NCI-H1694 treated with DMSO at 0.1 percent for 48 hours (cell line): ENCODE measurements at regions not wholly inside any gene's neighbourhood (a gene's known extent, or its start where the extent isn't known, plus 50 kb on each side); places are given as distances from the start of the nearest gene placed in this dataset.
"Not testable (repeated sequence)": the region's sequence is repeated elsewhere in the genome, so short reads cannot be mapped to it uniquely, and the experiment has no call there.

ENCODE experiments used
- DNase-seq: peaks from one replicate; lab custom pipeline; 2025; lab: John Stamatoyannopoulos, UW

DNA sequence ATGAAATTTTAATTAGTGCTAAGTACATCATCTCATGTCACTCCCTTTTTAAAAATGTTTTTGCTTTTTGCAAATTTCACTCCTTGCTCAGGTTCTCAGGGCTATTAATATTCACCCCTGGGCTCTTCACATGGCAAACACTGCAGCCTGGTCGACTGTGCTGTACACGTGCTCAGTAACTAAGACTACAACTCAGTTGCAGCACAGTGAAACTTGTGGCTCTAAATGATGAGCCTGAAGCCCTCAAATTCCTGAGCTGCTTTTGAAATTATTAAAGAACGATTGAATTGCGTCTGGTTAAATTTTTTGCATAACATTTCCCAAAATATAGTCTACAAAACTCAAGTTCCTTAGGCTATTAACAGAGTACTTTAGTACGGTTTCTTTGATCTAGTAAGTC lies 159.3 kb upstream of the C2CD4B start:
- DNase-seq, result no peak

DNA sequence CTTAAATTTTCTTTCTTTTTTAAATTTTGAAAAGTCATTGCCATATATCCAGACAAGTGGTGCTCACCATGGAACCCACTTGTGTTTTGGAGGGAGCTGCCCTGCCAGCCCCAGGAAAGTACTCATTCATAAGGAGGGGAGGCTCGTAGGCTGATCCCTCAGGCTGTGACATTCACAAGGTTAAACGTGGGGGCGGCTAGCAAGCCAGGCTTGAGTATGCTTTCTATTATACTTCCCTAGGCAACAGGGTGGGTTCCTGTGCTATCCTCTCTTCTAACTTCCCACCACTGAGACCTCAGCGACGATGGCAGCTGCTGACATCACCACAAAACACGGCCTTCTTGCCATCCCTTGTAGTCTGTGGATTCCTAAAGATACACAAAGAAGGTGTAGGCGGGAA lies 160.5 kb upstream of the C2CD4B start:
- no peak for DNase-seq

- no peak for DNase-seq
These were observed 161.5 kb upstream of the C2CD4B start for GRCh38 chr15:62326460-62327011.

GRCh38 chr15:62327406-62327805 lies 162.3 kb upstream of the C2CD4B start:
- no peak for DNase-seq

- DNase-seq, result not testable (repeated sequence)
These were observed 167.4 kb upstream of the C2CD4B start for GRCh38 chr15:62332472-62332871.

GRCh38 chr15:62334536-62334935 lies 169.5 kb upstream of the C2CD4B start:
- DNase-seq, result no peak

DNA sequence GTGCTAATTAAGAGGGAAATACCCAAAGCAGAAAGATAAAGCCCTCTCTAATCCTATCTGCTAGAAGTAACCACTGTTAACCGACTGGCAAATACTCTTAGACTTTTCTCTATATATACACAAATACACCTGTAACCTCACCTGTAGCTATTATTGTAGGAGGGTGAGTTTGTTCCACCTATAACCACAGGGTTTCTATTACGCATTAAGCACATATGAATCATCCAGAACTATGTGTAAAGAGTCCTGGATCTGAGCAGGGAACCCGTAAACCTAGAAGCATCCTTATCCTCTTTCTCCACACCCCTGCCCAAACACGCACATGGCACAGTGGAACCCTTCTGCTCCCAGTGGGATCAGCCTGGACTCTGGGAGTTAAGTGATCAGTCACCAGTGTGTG lies 172.8 kb upstream of the C2CD4B start:
- no peak for DNase-seq

DNA sequence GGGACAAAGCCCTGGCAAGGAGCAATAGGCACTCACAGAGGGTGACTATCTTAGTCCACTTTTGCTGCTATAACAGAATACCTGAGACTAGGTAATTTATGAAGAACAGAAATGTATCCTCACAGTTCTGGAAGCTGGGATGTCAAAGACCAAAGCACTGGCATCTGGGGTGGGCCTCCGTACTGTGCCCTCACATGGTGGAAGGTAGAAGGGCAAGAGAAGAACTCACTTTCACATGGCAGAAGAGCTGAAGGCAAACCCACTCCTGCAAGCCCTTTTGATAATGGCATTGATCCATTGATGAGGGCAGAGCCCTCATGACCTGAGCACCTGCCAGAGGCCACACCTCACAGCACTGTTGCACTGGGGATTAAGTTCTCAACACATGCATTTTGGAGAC lies 173.4 kb upstream of the C2CD4B start:
- DNase-seq, result no peak

GRCh38 chr15:62342959-62343358 lies 177.9 kb upstream of the C2CD4B start:
- no peak for DNase-seq

DNA sequence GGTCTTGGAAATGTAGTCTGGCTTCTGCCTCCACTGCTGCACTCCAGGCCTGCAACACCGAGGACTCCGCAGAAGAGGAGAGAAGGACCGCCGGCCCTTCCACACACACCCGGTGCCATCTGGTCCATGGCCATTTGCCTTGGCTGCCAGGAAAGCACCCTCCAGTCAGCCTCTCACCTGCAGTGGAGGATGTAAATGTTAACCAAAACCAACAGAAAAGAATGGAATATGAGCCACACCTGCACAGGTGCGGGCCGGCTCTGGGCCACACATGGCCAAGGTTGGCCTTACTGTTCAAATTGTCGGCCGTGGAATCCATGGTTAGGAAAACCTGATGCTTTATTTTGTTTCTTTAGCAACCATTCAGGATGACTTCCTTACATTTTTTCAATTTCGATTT lies 178.3 kb upstream of the C2CD4B start:
- DNase-seq, result no peak

- DNase-seq, result no peak
These were observed 179.9 kb upstream of the C2CD4B start for GRCh38 chr15:62344806-62345539.

GRCh38 chr15:62346168-62346567 lies 181.1 kb upstream of the C2CD4B start:
- DNase-seq, result no peak

DNA sequence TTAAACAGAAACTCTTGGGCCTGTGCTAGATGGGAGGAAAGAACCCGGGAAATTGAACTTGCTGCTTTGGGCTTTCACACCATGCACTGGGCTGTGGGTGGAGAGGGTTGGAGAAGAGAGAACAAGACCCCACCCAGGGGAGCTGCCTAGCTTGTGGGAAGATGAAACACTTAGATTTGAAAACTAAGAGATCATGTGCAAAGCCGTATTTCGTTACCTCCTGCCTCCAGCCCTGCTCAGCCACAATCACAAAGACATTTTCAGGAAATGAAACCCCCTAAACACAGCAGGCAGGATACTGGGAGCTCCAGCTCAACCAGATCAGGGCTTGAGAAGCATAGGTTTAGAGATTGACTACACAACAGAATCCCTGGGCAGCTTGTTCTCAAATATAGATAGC lies 183.0 kb upstream of the C2CD4B start:
- no peak for DNase-seq

GRCh38 chr15:62348623-62349022 lies 183.5 kb upstream of the C2CD4B start:
- DNase-seq, result no peak

- no peak for DNase-seq
These were observed 187.7 kb upstream of the C2CD4B start for GRCh38 chr15:62352817-62353216.

GRCh38 chr15:62357431-62357830 lies 192.3 kb upstream of the C2CD4B start:
- DNase-seq, result no peak

DNA sequence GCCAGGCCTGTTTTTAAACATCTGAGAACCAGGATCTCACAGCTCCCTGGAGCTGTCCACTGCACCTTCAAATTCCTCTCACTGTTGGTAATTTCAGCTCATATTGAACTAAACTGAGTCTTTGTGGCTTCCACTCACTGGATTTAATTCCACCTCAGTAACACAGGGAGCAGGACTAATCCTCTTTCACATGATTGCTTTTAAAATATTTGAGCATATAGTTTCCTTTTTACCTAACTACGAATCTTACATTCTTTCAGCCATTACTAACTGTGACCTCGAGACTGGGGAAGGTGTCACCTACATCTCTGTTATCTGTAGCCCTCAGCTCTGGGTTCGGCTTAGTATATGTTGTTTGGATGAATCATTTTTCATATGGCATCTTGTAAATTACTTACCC lies 194.3 kb upstream of the C2CD4B start:
- DNase-seq, result no peak

DNA sequence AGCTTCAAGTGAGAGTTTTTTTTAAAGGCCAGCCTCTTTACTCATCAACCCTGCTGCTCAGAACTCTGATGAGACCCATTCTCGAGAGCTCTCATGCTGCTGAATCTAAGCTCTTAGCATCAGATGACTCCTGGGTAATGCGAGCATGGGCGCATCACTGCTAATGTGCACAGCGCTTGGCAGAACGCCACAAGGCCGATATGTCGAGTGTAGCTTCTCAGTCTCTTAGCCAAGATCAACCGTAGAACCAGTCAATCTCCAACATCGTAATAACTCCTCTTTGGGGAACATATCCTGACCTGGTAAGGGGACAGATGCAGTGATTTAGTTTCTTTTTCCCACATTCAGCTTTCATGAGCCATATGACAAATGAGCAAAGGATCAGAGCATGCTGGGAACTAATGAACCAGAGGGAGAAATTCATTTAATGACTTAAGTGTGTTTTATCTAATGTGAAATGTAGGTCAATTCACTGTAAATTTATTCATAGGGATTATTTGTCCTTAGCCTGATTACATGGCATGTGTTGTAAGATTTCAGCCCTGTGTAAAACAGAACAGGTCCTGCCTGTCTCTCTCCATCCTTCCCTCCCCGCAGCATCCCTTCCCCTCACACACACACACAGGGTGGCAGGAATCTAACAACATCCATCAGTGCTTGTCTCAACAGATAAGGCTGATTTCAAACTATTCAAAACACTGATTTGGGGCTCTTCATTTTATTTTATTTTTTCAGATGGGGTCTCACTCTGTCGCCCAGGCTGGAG lies 195.4 kb upstream of the C2CD4B start:
- DNase-seq, result peak; percentile 71

- no peak for DNase-seq
These were observed 197.1 kb upstream of the C2CD4B start for GRCh38 chr15:62362144-62362543.

- no peak for DNase-seq
These were observed 197.5 kb upstream of the C2CD4B start for GRCh38 chr15:62362608-62363007.

GRCh38 chr15:62363913-62364312 lies 198.8 kb upstream of the C2CD4B start:
- no peak for DNase-seq

DNA sequence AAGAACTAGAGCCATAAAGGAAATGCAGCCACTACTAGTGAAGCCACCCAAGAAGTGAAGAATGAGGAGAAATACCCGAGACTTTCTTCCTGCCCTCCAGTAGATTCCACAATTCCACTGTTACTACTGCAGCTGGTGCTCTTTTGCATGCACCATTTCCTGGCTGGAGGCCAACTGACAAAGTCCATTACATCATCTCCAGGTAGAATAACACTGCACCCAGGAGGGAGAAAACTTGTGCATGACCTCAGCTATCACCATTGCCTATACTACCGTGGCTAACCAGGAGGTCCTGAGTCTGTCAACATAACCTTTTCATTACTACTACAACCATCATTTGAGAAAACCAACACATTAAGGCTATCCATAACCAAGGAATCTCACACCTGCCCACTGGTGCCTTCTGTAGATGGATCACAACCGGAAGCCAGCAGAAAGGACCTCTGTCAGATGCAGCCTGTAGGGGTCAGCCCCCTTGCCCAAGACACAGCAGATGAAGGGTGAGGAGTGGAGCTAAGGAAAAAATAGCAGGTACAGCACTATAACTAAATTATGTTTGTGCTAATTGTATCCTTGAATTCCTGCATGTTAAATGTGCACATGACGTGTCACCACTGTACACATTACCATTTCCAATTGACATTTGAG lies 200.8 kb upstream of the C2CD4B start:
- DNase-seq, result no peak

GRCh38 chr15:62369454-62369853 lies 204.4 kb upstream of the C2CD4B start:
- no peak for DNase-seq
